ENCODE measurements at regions not wholly inside any gene's neighbourhood (a gene's known extent, or its start where the extent isn't known, plus 50 kb on each side); places are given as distances from the start of the nearest gene placed in this dataset.

- TF ChIP-seq POLR2AphosphoS5 (IDR thresholded peaks at IDR 0.05; ENCODE audit: low read depth, low read length) (no peak), ZBTB1 (CRISPR knock-in tag; IDR thresholded peaks at IDR 0.05; ENCODE audit: borderline replicate concordance) (no peak), MZF1 (CRISPR knock-in tag; IDR thresholded peaks at IDR 0.05; ENCODE audit: borderline replicate concordance) (no peak), ZNF737 (CRISPR knock-in tag; IDR thresholded peaks at IDR 0.05; ENCODE audit: borderline replicate concordance) (no peak)
Measured at GRCh38 chr15:36469311-36469966, 110.0 kb upstream of the CDIN1 start.

Data from HepG2 (cell line).